Prostate gland (tissue), 2 donors: ENCODE measurements at regions not wholly inside any gene's neighbourhood (a gene's known extent, or its start where the extent isn't known, plus 50 kb on each side); places are given as distances from the start of the nearest gene placed in this dataset.

Source experiments
- DNase-seq: peaks from one replicate; pipeline ENCODE4 v3.0.0-alpha.2; 2019; ENCODE audit warnings: low spot score
- H3K27ac ChIP-seq, 2 donors: fragments of 200-600 bp; sonication (generic); 2 replicates each; pipeline ENCODE4 v1.5.1; 2017 to 2019
- H3K27me3 ChIP-seq: fragments of 200-600 bp; sonication (generic); replicated peaks from 2 replicates; pipeline ENCODE4 v1.5.1; 2019; ENCODE audit not compliant: insufficient read depth
- H3K36me3 ChIP-seq, 2 donors: fragments of 200-600 bp; sonication (generic); 1 replicate in 1 of 2; 2 replicates in 1 of 2; pipeline versions ENCODE4 v1.5.1 to v1.8.1; 2017 to 2019
- H3K4me1 ChIP-seq: fragments of 200-600 bp; sonication (generic); replicated peaks from 2 replicates; pipeline ENCODE4 v1.5.1; 2019
- H3K4me3 ChIP-seq, 2 donors: fragments of 200-600 bp; sonication (generic); 2 replicates each; pipeline ENCODE4 v1.5.1; 2017 to 2019
- H3K9me3 ChIP-seq: fragments of 200-600 bp; sonication (generic); 2 replicates; pipeline ENCODE4 v1.5.1; 2017
- POLR2A ChIP-seq: fragments of 450-650 bp; IDR thresholded peaks from one replicate; pipeline ENCODE4 v1.6.1; 2016; ENCODE audit warnings: antibody characterized with exemption, mild to moderate bottlenecking
- POLR2AphosphoS5 ChIP-seq: sonication (generic); formaldehyde crosslinking; IDR thresholded peaks from one replicate; pipeline ENCODE4 v1.6.1; 2017; ENCODE audit warnings: antibody characterized with exemption
- WGBS: methylation state at CpG from one replicate; pipeline ENCODE4 v1.1.5; 2018; 5-methylcytosine and 5-hydroxymethylcytosine counted together
- intact Hi-C: fragments of 100-400 bp; cut with DNase I; formaldehyde crosslinking; loops from one replicate; pipeline ENCODE4 v1.14.2; 2022
- TF ChIP-seq, protein P1 (sequence below), 4 experiments: fragments of 200-600 bp in 2 of 4; fragments of 450-650 bp in 2 of 4; sonication (generic) in 2 of 4; IDR thresholded peaks; 1 replicate in 3 of 4; 2 replicates in 1 of 4; pipeline ENCODE4 v1.5.1; 2016 to 2019; ENCODE audit warnings: antibody characterized with exemption in 4 of 4, mild to moderate bottlenecking in 2 of 4, moderate library complexity in 2 of 4

DNA sequence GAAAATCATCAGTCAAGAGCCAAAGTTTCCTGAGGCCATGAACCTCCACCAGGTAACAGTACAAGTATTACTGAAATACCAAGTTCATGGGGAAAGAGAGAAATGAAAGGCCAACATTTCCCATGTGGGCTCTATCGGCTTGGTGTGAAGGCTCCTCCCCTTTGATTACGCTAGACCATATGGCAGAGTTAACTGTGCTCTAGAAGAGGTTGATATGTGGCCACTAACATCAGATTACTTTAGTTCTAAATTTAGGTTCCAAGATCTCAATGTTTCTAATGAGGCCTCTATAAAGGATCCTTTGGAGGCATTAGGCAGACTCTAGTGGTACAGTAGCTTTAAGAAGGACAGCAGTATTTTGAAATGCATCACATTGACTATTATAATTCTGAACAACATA is 127.1 kb downstream of the SEMA6D start:
- no peak overlapping the region for H3K4me3 ChIP-seq
- WGBS: 90% methylated on average over 2 of the region's 2 CpGs
- intact Hi-C loops: no loop called here
- no peak for TF ChIP-seq POLR2A
- no peaks in the 10 kb centered on the region for H3K27me3 ChIP-seq
- H3K4me1 ChIP-seq: no peaks in the 10 kb centered on the region
- no peaks in the 10 kb centered on the region for H3K36me3 ChIP-seq
- DNase-seq: no peak
- H3K27ac ChIP-seq: no peak overlapping the region
- H3K9me3 ChIP-seq: no peaks in the 10 kb centered on the region

DNA sequence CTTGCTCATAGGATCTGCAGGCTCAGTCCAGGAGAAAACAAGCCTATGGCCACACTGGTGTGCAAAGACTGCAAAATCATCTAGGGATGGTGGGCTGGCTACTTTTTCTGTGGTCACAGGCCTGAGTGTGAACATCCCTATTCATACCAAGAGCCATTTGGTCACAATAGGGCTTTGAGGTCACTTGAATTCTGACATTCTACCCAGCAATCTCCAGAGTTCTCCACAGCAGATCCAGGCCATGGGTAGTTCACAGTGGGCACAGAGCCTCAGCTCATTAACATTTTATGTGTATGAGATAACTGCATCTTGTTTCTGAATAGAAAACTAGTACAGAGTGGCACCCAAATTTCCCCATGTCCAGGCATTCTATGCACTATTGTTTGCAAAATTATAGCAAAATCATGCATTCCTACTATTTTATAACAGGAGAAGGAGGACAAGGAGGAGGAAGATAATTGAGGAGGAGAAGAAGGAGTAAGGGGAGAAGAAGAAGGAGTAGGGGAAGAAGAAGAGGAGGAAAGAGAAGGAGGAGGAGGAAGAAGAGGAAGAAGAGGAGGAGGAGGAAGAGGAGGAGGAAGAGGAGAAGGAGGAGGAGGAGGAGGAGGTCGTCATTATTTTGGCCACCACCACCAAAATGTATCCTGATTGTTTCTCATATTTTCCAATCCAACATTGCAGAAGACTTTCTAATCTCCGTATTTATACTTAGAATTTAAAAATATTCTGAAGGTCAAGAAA is 129.0 kb downstream of the SEMA6D start:
- Histone ChIP-seq H3K36me3 (no peaks in the 10 kb centered on the region), H3K4me1 (no peaks in the 10 kb centered on the region), H3K9me3 (no peaks in the 10 kb centered on the region), H3K27ac (no peak overlapping the region), H3K4me3 (no peak overlapping the region), H3K27me3 (no peaks in the 10 kb centered on the region)
- TF ChIP-seq, protein P1, sequence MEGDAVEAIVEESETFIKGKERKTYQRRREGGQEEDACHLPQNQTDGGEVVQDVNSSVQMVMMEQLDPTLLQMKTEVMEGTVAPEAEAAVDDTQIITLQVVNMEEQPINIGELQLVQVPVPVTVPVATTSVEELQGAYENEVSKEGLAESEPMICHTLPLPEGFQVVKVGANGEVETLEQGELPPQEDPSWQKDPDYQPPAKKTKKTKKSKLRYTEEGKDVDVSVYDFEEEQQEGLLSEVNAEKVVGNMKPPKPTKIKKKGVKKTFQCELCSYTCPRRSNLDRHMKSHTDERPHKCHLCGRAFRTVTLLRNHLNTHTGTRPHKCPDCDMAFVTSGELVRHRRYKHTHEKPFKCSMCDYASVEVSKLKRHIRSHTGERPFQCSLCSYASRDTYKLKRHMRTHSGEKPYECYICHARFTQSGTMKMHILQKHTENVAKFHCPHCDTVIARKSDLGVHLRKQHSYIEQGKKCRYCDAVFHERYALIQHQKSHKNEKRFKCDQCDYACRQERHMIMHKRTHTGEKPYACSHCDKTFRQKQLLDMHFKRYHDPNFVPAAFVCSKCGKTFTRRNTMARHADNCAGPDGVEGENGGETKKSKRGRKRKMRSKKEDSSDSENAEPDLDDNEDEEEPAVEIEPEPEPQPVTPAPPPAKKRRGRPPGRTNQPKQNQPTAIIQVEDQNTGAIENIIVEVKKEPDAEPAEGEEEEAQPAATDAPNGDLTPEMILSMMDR (IDR thresholded peaks at IDR 0.05): no peak
- TF ChIP-seq POLR2A: no peak
- TF ChIP-seq POLR2AphosphoS5: no peak
- DNase-seq: no peak
- intact Hi-C loops: no loop called here
- WGBS: 84% methylated on average over 2 of the region's 2 CpGs

DNA sequence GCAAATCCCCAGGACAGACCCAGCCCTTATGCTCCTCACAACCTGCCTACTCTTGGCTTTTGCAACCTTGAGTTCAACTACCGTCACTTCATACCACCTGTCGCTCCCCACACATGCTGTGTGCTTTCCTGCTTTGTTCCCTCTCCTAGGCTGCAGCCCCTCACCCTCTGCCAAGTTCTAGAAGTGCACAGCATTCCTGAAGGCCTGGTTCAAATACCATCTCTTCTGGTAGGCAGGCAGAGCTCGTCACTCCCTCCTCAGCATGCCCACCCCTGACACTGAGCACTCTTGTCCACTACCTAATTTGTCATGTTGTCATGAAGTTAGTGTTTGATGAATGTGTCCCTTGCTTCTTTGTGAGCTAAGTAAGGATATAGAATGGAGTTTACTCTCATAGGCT is 129.6 kb downstream of the SEMA6D start:
- no peaks in the 10 kb centered on the region for H3K27me3 ChIP-seq
- no peaks in the 10 kb centered on the region for H3K9me3 ChIP-seq
- no peak for DNase-seq
- intact Hi-C loops: no loop called here
- TF ChIP-seq, protein P1 (IDR thresholded peaks at IDR 0.05): no peak
- TF ChIP-seq POLR2A: no peak
- no peak for TF ChIP-seq POLR2AphosphoS5
- no peak overlapping the region for H3K4me3 ChIP-seq
- no peaks in the 10 kb centered on the region for H3K36me3 ChIP-seq
- H3K27ac ChIP-seq: no peak overlapping the region
- WGBS: 89% methylated on average over 3 of the region's 3 CpGs
- no peaks in the 10 kb centered on the region for H3K4me1 ChIP-seq

- Histone ChIP-seq H3K27me3 (no peaks in the 10 kb centered on the region), H3K27ac (no peak overlapping the region), H3K4me3 (no peak overlapping the region), H3K4me1 (no peaks in the 10 kb centered on the region), H3K36me3 (no peaks in the 10 kb centered on the region), H3K9me3 (no peaks in the 10 kb centered on the region)
- DNase-seq: no peak
- WGBS: 77% methylated on average over 5 of the region's 5 CpGs
- intact Hi-C loops: no loop called here
- TF ChIP-seq POLR2AphosphoS5 (no peak), POLR2A (no peak)
- TF ChIP-seq, protein P1 (IDR thresholded peaks at IDR 0.05): no peak
Measured at GRCh38 chr15:47856071-47856470, 138.8 kb downstream of the SEMA6D start.

DNA sequence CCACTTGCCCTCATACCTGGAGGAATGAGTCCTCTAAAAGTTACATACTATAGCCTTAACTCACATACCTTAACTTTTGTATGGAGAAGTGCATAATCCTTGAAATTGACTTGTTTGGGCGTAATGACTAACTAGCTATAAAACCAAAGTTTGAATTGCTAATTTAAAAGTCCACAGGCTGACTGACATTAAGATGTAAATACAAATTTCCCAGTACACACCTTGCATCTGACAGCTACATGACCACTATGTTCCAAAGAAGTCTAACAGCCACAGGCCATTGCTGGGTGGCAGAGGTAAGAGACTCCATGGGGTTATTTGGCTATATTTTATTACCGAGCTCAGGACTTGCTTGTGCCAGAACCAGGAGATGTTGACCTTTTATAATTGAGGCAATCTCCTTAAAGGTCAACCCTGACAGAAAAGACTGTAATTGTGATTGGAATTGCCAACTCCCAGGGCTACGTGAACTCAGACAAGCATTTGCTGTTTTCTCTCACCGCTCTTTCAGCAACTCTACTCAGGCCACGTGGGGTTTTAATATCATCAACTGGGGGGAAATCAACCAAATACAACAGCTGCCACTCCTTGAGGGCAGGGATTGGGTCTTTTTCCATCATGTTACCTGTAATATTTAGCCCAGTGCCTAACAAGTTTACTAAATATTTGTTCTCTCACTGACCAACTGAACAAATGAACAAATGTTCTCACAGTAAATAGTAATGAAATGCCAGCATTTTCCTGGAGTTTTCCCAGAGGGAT is 139.9 kb downstream of the SEMA6D start:
- DNase-seq: no peak
- Histone ChIP-seq H3K9me3 (no peaks in the 10 kb centered on the region), H3K4me1 (no peaks in the 10 kb centered on the region), H3K27ac (no peak overlapping the region), H3K4me3 (no peak overlapping the region), H3K27me3 (no peaks in the 10 kb centered on the region), H3K36me3 (no peaks in the 10 kb centered on the region)
- 88% methylated on average over 5 of the region's 5 CpGs for WGBS
- intact Hi-C loops: no loop called here
- TF ChIP-seq, protein P1 (IDR thresholded peaks at IDR 0.05): no peak
- TF ChIP-seq POLR2A (no peak), POLR2AphosphoS5 (no peak)
